SU-DHL-6 (cell line): ENCODE measurements at regions not wholly inside any gene's neighbourhood (a gene's known extent, or its start where the extent isn't known, plus 50 kb on each side); places are given as distances from the start of the nearest gene placed in this dataset.

Experiments
- CTCF ChIP-seq: fragments of 200-600 bp; sonication (generic); IDR thresholded peaks from one replicate; pipeline ENCODE4 v1.5.1; 2017; ENCODE audit warnings: antibody characterized with exemption, mild to moderate bottlenecking, low read length, moderate library complexity; ENCODE audit not compliant: insufficient read depth, poor library complexity, severe bottlenecking
- EZH2phosphoT487 ChIP-seq: fragments of 200-600 bp; sonication (generic), shearing (Covaris generic); conservative IDR thresholded peaks from 2 replicates; pipeline ENCODE4 v1.6.1; 2018; ENCODE audit warnings: mild to moderate bottlenecking, antibody characterized with exemption, low read length, moderate library complexity, mixed read lengths

DNA sequence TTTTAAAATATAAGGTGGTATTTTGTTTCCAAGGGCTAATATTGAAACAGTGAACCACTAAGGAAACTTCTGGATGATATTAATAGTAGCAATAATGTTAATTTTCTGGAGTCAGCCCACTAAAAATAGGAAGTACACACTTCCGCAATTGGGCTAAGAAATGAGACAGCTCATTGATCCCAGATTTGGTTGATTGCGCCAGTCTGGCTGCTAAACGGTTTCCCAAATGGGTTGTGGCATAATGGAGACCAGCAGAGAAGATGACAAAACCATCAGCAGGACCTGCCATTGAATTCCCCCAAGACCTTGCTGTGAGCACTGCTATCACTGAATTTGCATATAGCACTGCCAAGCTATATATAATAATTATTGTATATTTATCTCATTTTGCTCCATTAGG lies 71.2 kb upstream of the SGK1 start:
- TF ChIP-seq CTCF (no peak), EZH2phosphoT487 (no peak)
